GM10266 (cell line): ENCODE measurements at regions not wholly inside any gene's neighbourhood (a gene's known extent, or its start where the extent isn't known, plus 50 kb on each side); places are given as distances from the start of the nearest gene placed in this dataset.
"Not testable (repeated sequence)": the region's sequence is repeated elsewhere in the genome, so short reads cannot be mapped to it uniquely, and the experiment has no call there.

Source experiments
- DNase-seq: peaks from one replicate; pipeline ENCODE4 v3.0.0; 2012; ENCODE audit errors: extremely low spot score
- TF ChIP-seq, protein P1 (sequence below): IDR thresholded peaks from 2 replicates; pipeline ENCODE4 v1.5.1; 2012; ENCODE audit warnings: mild to moderate bottlenecking, low read depth; ENCODE audit not compliant: control insufficient read depth, insufficient read depth; ENCODE audit errors: missing control alignments

DNA sequence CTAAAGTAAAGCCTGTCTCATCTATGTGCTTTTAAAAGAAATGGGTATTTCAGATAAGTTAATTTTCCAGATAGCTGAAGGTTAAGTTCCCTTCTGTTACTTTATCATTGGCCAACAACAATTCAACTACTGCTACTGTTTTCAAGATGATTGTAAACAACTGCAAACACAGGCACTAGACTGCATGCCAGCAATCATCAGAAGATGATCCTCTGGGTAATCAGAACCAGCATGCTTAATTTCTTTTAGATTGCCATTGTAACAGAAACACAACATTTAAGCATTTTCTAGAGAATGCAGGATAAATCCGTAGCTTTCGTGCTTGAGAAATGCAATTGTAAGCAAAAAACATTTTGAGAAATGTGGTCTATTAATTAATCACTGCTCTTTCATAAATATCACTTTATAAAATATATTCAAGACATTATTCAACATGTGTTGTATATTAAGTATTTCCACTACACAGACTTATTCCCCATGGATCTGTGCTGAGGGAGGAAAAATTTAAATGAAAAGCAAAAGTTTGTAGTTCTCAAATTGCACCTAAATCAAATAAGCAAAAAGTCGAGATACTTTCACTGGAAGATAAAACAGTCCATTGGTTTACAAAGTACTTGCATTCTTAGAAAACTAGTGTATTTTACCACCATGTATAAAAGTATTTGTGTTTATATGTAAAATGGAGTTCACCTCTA is 133.7 kb downstream of the ATL2 start:
- no peak for DNase-seq
- TF ChIP-seq, protein P1, sequence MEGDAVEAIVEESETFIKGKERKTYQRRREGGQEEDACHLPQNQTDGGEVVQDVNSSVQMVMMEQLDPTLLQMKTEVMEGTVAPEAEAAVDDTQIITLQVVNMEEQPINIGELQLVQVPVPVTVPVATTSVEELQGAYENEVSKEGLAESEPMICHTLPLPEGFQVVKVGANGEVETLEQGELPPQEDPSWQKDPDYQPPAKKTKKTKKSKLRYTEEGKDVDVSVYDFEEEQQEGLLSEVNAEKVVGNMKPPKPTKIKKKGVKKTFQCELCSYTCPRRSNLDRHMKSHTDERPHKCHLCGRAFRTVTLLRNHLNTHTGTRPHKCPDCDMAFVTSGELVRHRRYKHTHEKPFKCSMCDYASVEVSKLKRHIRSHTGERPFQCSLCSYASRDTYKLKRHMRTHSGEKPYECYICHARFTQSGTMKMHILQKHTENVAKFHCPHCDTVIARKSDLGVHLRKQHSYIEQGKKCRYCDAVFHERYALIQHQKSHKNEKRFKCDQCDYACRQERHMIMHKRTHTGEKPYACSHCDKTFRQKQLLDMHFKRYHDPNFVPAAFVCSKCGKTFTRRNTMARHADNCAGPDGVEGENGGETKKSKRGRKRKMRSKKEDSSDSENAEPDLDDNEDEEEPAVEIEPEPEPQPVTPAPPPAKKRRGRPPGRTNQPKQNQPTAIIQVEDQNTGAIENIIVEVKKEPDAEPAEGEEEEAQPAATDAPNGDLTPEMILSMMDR = no peak

DNA sequence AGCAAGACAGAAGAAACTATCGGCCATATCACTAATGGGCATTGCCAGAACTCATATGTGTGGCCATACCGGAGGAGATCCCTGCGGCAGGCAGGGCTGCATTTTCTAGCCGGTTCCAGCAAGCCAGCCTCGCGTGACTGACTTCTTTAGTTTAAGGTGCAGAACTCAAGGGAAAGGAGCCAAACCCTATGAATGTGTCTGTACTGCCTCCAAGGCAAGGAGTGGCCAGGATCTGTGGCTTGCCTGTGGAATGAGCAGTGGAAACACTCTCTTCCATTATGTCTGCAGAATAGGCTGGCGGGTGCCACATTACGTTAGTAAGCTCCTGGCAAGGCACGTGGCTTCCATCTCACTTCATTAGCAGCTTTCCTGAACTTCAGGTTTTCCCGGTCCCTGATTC is 137.6 kb downstream of the ATL2 start:
- TF ChIP-seq, protein P1 = no peak
- no peak for DNase-seq

DNA sequence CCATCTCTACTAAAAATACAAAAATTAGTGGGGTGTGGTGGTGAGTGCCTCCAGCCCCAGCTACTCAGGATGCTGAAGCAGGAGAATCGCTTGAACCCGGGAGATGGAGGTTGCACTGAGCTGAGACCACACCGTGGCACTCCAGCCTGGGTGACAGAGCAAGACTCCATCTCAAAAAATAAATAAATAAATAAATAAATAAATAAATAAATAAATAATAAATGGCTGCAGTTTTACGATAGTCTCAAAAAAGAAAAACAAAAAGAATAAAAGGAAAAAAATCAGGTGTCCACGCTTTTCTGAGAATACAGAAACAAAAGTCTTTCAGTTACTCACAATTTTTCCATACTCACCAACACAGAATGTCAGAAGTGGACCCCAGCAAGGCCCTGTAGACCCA is 138.4 kb downstream of the ATL2 start:
- DNase-seq = not testable (repeated sequence)

DNA sequence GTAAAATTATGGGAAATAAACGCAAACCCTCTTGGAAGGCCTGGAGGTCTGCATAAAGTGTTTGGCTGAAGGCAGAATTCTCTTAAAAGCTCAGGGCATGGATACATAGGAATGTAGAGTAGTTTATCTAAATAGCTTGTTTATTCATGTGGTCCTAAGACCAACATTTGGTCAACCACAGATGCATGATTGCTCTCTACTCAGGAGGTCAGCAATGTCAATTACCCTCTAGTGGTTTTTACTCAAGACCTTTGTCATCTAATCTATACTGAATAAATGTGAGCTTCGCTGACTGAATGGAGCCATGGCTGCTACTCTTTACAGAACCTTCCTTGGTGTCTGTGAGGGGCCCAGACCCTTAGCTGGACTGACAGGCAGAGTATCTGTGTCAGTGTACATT is 139.8 kb downstream of the ATL2 start:
- no peak for DNase-seq
- TF ChIP-seq, protein P1 = no peak

DNA sequence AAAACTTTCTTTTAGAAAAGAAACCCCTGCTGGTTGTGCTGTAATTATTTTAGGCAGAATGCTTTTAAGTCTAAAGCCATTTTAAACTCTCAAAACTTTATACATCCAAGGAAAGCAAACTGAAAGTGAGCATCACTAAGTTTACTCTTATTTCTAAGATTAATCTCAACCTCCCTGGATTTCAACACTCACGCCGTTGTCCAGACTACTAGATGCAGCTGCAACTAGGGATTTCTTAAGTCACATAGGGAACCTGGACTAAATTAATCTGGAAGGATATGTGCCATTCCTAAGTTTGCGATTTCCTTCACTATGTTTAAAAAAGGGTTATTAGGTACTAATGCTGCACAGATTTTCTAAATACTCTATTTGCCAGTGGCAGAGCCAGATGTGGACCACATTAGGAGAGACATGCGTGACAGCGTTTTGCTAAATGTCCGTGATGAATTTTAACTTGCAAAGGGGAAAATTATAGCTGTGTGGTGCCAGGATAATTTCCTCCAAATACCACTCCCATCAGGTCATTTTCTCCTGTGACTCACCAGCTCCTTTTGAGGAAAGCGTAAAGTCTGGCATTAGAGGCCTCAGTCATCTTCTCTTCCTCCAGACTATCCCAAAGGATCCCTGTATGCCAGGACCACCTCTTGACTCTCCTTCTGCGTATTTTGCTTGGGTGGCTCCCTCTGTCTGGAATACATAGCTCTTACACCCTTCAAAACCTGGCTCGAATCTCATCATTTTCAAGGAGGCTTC is 143.7 kb downstream of the ATL2 start:
- DNase-seq = no peak
- TF ChIP-seq, protein P1 = no peak

DNA sequence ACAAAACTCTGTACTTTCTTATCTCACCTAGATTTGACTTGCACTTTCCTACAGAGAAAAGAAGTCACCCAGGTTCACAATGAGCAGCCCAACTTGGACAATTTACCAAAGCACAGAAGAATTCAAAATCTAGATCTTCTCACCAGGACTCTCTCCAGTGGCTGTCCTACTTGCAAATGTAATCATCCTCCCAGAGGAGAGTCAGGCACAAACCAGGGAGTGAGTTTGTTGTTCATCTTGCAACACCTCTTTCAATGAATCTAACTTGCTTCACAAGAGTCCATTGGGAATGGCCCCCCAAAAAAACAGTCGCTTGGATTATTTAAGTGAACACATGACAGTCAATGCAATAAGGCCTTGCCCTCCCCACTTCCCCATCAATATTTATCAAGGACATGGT is 144.6 kb downstream of the ATL2 start:
- DNase-seq = no peak
- TF ChIP-seq, protein P1 = no peak

DNA sequence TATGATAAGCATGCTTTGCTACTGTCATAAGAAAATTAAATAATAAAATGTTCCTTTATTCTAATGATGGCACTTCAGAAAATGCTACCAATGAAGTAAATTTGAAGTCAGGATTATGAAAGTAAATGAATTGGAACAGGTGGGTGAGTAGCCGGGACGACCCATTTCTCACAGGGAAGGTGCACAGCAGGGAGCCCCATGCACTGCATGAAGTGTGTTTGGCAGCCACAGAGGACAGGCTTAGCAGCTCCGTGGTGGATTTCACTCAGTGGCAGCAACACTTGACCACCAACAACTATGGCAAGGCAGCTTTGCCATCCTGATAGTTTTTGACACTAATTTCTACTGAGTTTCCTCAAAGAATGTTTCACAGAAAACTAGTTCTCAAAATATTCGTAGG is 146.3 kb downstream of the ATL2 start:
- DNase-seq = no peak
- TF ChIP-seq, protein P1 = no peak

DNA sequence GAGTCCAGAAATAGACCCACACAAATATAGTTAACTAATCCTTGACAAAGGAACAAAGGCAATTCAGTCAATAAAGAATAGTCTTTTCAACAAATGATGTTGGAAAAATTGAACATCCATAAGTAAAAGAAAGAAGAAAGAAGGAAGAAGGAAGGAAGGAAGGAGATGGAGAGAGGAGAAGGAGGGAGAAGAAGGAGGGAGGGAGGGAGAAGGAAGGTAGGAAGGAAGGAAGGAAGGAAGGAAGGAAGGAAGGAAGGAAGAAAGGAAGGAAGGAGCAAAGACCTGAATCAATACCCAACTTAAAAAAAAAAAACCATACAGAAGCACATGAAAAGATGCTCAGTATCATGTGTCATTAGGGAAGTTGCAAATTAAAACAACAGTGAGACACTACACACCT is 148.3 kb downstream of the ATL2 start:
- TF ChIP-seq, protein P1 = no peak

More for the DNA sequence above, 148.3 kb downstream of the ATL2 start:
- no peak for DNase-seq
